C4-2B (cell line): ENCODE measurements at regions not wholly inside any gene's neighbourhood (a gene's known extent, or its start where the extent isn't known, plus 50 kb on each side); places are given as distances from the start of the nearest gene placed in this dataset.

ENCODE experiments used
- H3K27ac ChIP-seq: fragments of 450-650 bp; 2 replicates; pipeline ENCODE4 v1.5.1; 2017
- CTCF ChIP-seq: fragments of 450-650 bp; conservative IDR thresholded peaks from 2 replicates; pipeline ENCODE4 v1.5.1; 2017; ENCODE audit warnings: mild to moderate bottlenecking
- ZFX ChIP-seq: fragments of 450-650 bp; IDR thresholded peaks from 2 replicates; pipeline ENCODE4 v1.6.1; 2017

- H3K27ac ChIP-seq: no peak overlapping the region
- TF ChIP-seq ZFX: no peak
- TF ChIP-seq CTCF: no peak
Measured at GRCh38 chr1:177596485-177596884, 373.4 kb downstream of the SEC16B start.

GRCh38 chr1:177593105-177593504, 376.8 kb downstream of the SEC16B start:
- H3K27ac ChIP-seq: no peak overlapping the region
- no peak for TF ChIP-seq ZFX
- no peak for TF ChIP-seq CTCF

- H3K27ac ChIP-seq: no peak overlapping the region
- no peak for TF ChIP-seq CTCF
- no peak for TF ChIP-seq ZFX
Measured at GRCh38 chr1:177592624-177593023, 377.2 kb downstream of the SEC16B start.

GRCh38 chr1:177591155-177591554, 378.7 kb downstream of the SEC16B start:
- TF ChIP-seq CTCF: no peak
- TF ChIP-seq ZFX: no peak
- H3K27ac ChIP-seq: no peak overlapping the region

GRCh38 chr1:177589166-177589565, 380.7 kb downstream of the SEC16B start:
- no peak for TF ChIP-seq CTCF
- TF ChIP-seq ZFX: no peak
- H3K27ac ChIP-seq: no peak overlapping the region

- H3K27ac ChIP-seq: no peak overlapping the region
- TF ChIP-seq ZFX: no peak
- no peak for TF ChIP-seq CTCF
Measured at GRCh38 chr1:177586429-177586828, 383.4 kb downstream of the SEC16B start.

GRCh38 chr1:177585302-177586220, 384.3 kb downstream of the SEC16B start:
- no peak for TF ChIP-seq CTCF
- TF ChIP-seq ZFX: no peak
- H3K27ac ChIP-seq: no peak overlapping the region
